Liver (tissue), 7 donors: ENCODE measurements at regions not wholly inside any gene's neighbourhood (a gene's known extent, or its start where the extent isn't known, plus 50 kb on each side); places are given as distances from the start of the nearest gene placed in this dataset.

Source experiments
- DNase-seq: peaks from one replicate; pipeline ENCODE4 v3.0.0-alpha.2; 2017; ENCODE audit warnings: low spot score
- H3K27ac ChIP-seq, 2 donors: one replicate each; pipeline ENCODE4 v1.7.0; 2013; ENCODE audit warnings: inconsistent platforms in 2 of 2, low read length in 2 of 2, control low read depth in 1 of 2, low read depth in 1 of 2, mild to moderate bottlenecking in 1 of 2
- H3K27me3 ChIP-seq, 4 donors: one replicate each; pipeline versions ENCODE4 v1.6.1 to v1.7.0; 2013; ENCODE audit warnings: low read length in 3 of 4, inconsistent platforms in 1 of 4, mild to moderate bottlenecking in 1 of 4, moderate library complexity in 1 of 4; ENCODE audit not compliant: control insufficient read depth in 4 of 4, insufficient read depth in 4 of 4
- H3K36me3 ChIP-seq, 4 donors: one replicate each; pipeline versions ENCODE4 v1.6.1 to v1.7.0; 2013; ENCODE audit warnings: low read length in 3 of 4, mild to moderate bottlenecking in 3 of 4, low read depth in 1 of 4, moderate library complexity in 1 of 4; ENCODE audit not compliant: control insufficient read depth in 4 of 4, insufficient read depth in 3 of 4
- H3K4me1 ChIP-seq, 4 donors: one replicate each; pipeline versions ENCODE4 v1.6.1 to v1.7.0; 2013; ENCODE audit warnings: low read length in 3 of 4, mild to moderate bottlenecking in 3 of 4, moderate library complexity in 1 of 4; ENCODE audit not compliant: control insufficient read depth in 4 of 4, insufficient read depth in 4 of 4
- H3K4me3 ChIP-seq, 3 donors: one replicate each; pipeline versions ENCODE4 v1.6.1 to v1.7.0; 2013; ENCODE audit warnings: low read length in 3 of 3, control low read depth in 1 of 3, low read depth in 1 of 3, mild to moderate bottlenecking in 1 of 3
- H3K9ac ChIP-seq, 2 donors: one replicate each; pipeline ENCODE4 v1.7.0; 2013; ENCODE audit warnings: low read length in 2 of 2, mild to moderate bottlenecking in 2 of 2, moderate library complexity in 2 of 2, control low read depth in 1 of 2, low read depth in 1 of 2
- H3K9me3 ChIP-seq, 4 donors: one replicate each; pipeline versions ENCODE4 v1.6.1 to v1.7.0; 2013; ENCODE audit warnings: low read length in 3 of 4; ENCODE audit not compliant: control insufficient read depth in 4 of 4
- ATF3 ChIP-seq: IDR thresholded peaks from 2 replicates; pipeline ENCODE4 v1.6.1; 2016; ENCODE audit warnings: antibody characterized with exemption
- CTCF ChIP-seq: fragments of 150-350 bp; IDR thresholded peaks from 2 replicates; pipeline ENCODE4 v1.5.1; 2017; ENCODE audit warnings: improper control_type of control experiment, low read depth, low read length; ENCODE audit not compliant: missing input control
- EGR1 ChIP-seq, 2 donors: IDR thresholded peaks; 2 replicates each; pipeline ENCODE4 v1.6.1; 2016 to 2018; ENCODE audit warnings: antibody characterized with exemption in 2 of 2, low read depth in 2 of 2
- FOXA1 ChIP-seq: IDR thresholded peaks from 2 replicates; pipeline ENCODE4 v1.6.1; 2016; ENCODE audit warnings: antibody characterized with exemption
- FOXA2 ChIP-seq: IDR thresholded peaks from 2 replicates; pipeline ENCODE4 v1.6.1; 2016; ENCODE audit warnings: antibody characterized with exemption
- GABPA ChIP-seq, 2 donors: IDR thresholded peaks in 1 of 2; conservative IDR thresholded peaks in 1 of 2; 2 replicates each; pipeline ENCODE4 v1.6.1; 2016; ENCODE audit warnings: antibody characterized with exemption in 2 of 2, mild to moderate bottlenecking in 1 of 2, moderate library complexity in 1 of 2
- HNF4A ChIP-seq, 2 donors: conservative IDR thresholded peaks; 2 replicates each; pipeline ENCODE4 v1.6.1; 2016; ENCODE audit warnings: antibody characterized with exemption in 2 of 2, mild to moderate bottlenecking in 2 of 2
- HNF4G ChIP-seq: IDR thresholded peaks from 2 replicates; pipeline ENCODE4 v1.6.1; 2016; ENCODE audit warnings: antibody characterized with exemption
- JUND ChIP-seq, 2 donors: IDR thresholded peaks; 2 replicates each; pipeline ENCODE4 v1.6.1; 2016; ENCODE audit warnings: antibody characterized with exemption in 2 of 2
- MAX ChIP-seq: IDR thresholded peaks from 2 replicates; pipeline ENCODE4 v1.6.1; 2016; ENCODE audit warnings: antibody characterized with exemption
- NR2F2 ChIP-seq: IDR thresholded peaks from 2 replicates; pipeline ENCODE4 v1.6.1; 2016; ENCODE audit warnings: antibody characterized with exemption
- RAD21 ChIP-seq, 2 donors: IDR thresholded peaks; 2 replicates each; pipeline ENCODE4 v1.6.1; 2016; ENCODE audit warnings: antibody characterized with exemption in 2 of 2, mild to moderate bottlenecking in 2 of 2
- REST ChIP-seq: IDR thresholded peaks from 2 replicates; pipeline ENCODE4 v1.6.1; 2016; ENCODE audit warnings: antibody characterized with exemption, mild to moderate bottlenecking
- RXRA ChIP-seq, 2 donors: IDR thresholded peaks; 2 replicates each; pipeline ENCODE4 v1.6.1; 2017 to 2018; ENCODE audit warnings: antibody characterized with exemption in 2 of 2, mild to moderate bottlenecking in 1 of 2
- SP1 ChIP-seq: IDR thresholded peaks from 2 replicates; pipeline ENCODE4 v1.6.1; 2018; ENCODE audit warnings: antibody characterized with exemption, mild to moderate bottlenecking
- TAF1 ChIP-seq: conservative IDR thresholded peaks from 2 replicates; pipeline ENCODE4 v1.6.1; 2016; ENCODE audit warnings: antibody characterized with exemption, mild to moderate bottlenecking
- YY1 ChIP-seq: IDR thresholded peaks from 2 replicates; pipeline ENCODE4 v1.6.1; 2016; ENCODE audit warnings: antibody characterized with exemption, mild to moderate bottlenecking
- ZBTB33 ChIP-seq: IDR thresholded peaks from 2 replicates; pipeline ENCODE4 v1.6.1; 2016; ENCODE audit warnings: antibody characterized with exemption
- donor health status: healthy.
- donor health status: healthy.
- donor health status: healthy.
- donor health status: healthy.

GRCh38 chr17:14717859-14718258 is 417.0 kb downstream of the HS3ST3B1 start (continued):
- no peak for TF ChIP-seq HNF4A (conservative IDR thresholded peaks at IDR 0.05)
- no peak for TF ChIP-seq YY1

GRCh38 chr17:14715561-14715960 is 414.7 kb downstream of the HS3ST3B1 start:
- Histone ChIP-seq H3K9me3 (no peaks in the 10 kb centered on the region), H3K36me3 (no peaks in the 10 kb centered on the region), H3K27ac (no peak overlapping the region), H3K4me3 (no peak overlapping the region), H3K9ac (no peak overlapping the region), H3K27me3 (no peaks in the 10 kb centered on the region), H3K4me1 (no peaks in the 10 kb centered on the region)
- no peak for DNase-seq
- TF ChIP-seq RXRA (IDR thresholded peaks at IDR 0.05) = no peak
- no peak for TF ChIP-seq NR2F2
- TF ChIP-seq HNF4G = no peak
- no peak for TF ChIP-seq YY1
- TF ChIP-seq SP1 = no peak
- TF ChIP-seq ATF3 = no peak
- no peak for TF ChIP-seq FOXA1
- TF ChIP-seq CTCF = no peak
- TF ChIP-seq RAD21 (IDR thresholded peaks at IDR 0.05) = no peak
- no peak for TF ChIP-seq MAX
- TF ChIP-seq GABPA (IDR thresholded peaks at IDR 0.05 in 1 of 2, conservative IDR thresholded peaks at IDR 0.05 in 1 of 2) = no peak
- TF ChIP-seq REST = no peak
- no peak for TF ChIP-seq ZBTB33
- TF ChIP-seq HNF4A (conservative IDR thresholded peaks at IDR 0.05) = no peak
- no peak for TF ChIP-seq JUND (IDR thresholded peaks at IDR 0.05)
- no peak for TF ChIP-seq FOXA2
- TF ChIP-seq EGR1 (IDR thresholded peaks at IDR 0.05; ENCODE audit: low read depth in 2 of 2) = no peak
- TF ChIP-seq TAF1 = no peak
